ENCODE measurements at regions not wholly inside any gene's neighbourhood (a gene's known extent, or its start where the extent isn't known, plus 50 kb on each side); places are given as distances from the start of the nearest gene placed in this dataset.

DNA sequence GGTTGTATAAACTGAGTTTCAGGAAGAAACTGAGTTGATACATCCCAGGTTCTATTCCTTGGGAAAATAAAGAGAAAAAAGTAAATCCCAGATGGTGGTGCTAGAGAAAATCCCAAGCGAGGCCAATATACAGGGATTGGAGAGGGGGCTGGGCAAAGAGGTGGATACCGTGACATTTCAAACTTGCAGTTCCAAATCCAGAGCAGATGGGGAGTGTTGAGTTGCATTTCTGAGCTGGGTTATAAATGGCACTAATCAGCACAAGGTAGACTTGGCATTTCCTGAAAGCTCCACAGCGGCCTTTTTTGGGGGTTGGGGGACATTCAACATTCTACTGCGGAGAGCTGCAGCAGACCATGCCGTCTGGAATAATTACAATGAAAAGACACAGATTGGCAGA, 224.4 kb downstream of the NXNL2 start:
- TF ChIP-seq, protein P1, sequence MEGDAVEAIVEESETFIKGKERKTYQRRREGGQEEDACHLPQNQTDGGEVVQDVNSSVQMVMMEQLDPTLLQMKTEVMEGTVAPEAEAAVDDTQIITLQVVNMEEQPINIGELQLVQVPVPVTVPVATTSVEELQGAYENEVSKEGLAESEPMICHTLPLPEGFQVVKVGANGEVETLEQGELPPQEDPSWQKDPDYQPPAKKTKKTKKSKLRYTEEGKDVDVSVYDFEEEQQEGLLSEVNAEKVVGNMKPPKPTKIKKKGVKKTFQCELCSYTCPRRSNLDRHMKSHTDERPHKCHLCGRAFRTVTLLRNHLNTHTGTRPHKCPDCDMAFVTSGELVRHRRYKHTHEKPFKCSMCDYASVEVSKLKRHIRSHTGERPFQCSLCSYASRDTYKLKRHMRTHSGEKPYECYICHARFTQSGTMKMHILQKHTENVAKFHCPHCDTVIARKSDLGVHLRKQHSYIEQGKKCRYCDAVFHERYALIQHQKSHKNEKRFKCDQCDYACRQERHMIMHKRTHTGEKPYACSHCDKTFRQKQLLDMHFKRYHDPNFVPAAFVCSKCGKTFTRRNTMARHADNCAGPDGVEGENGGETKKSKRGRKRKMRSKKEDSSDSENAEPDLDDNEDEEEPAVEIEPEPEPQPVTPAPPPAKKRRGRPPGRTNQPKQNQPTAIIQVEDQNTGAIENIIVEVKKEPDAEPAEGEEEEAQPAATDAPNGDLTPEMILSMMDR (IDR thresholded peaks at IDR 0.05) = no peak
- no peak for TF ChIP-seq ZFX (IDR thresholded peaks at IDR 0.05; ENCODE audit: borderline replicate concordance)

All from 22Rv1 (cell line).